ENCODE measurements at regions not wholly inside any gene's neighbourhood (a gene's known extent, or its start where the extent isn't known, plus 50 kb on each side); places are given as distances from the start of the nearest gene placed in this dataset.

GRCh38 chr5:117803533-117803932 lies 1184.8 kb downstream of the DTWD2 start:
- DNase-seq (ENCODE audit: low spot score) = no peak
- H3K9me3 ChIP-seq (ENCODE audit: low read length) = no peaks in the 10 kb centered on the region
- no peak overlapping the region for H2AFZ ChIP-seq (ENCODE audit: low read length)
- ChIA-PET POLR2A (no interaction called here), CTCF (ENCODE audit: unreplicated experiment) (no interaction called here)
- TF ChIP-seq CTCF (conservative IDR thresholded peaks at IDR 0.05; ENCODE audit: low read length) = no peak
- TF ChIP-seq EZH2phosphoT487 (IDR thresholded peaks at IDR 0.05; ENCODE audit: borderline replicate concordance, low read depth, low read length) = no peak
- no peak overlapping the region for H3K4me2 ChIP-seq (ENCODE audit: low read length)
- no peaks in the 10 kb centered on the region for H4K20me1 ChIP-seq (ENCODE audit: insufficient read depth, low read length)
- H3K4me3 ChIP-seq (ENCODE audit: low read depth, low read length, poor library complexity, severe bottlenecking) = no peak overlapping the region
- no peaks in the 10 kb centered on the region for H3K79me2 ChIP-seq (ENCODE audit: insufficient read depth, low read depth, low read length)
- H3K9me2 ChIP-seq (ENCODE audit: insufficient read depth, low read length) = no peaks in the 10 kb centered on the region
- no peaks in the 10 kb centered on the region for H3K36me3 ChIP-seq (ENCODE audit: insufficient read depth, low read length)
- H3K27ac ChIP-seq (ENCODE audit: low read depth, low read length, poor library complexity, severe bottlenecking) = no peak overlapping the region
- BruUV-seq (replicated peaks) = no TSS peak
- no peaks in the 10 kb centered on the region for H3K4me1 ChIP-seq (ENCODE audit: insufficient read depth, low read length, poor library complexity, severe bottlenecking)
- intact Hi-C loops (cut with micrococcal nuclease; ENCODE audit: unreplicated experiment) = no loop called here

- Histone ChIP-seq H3K4me3 (ENCODE audit: low read depth, low read length, poor library complexity, severe bottlenecking) (no peak overlapping the region), H3K79me2 (ENCODE audit: insufficient read depth, low read depth, low read length) (no peaks in the 10 kb centered on the region), H2AFZ (ENCODE audit: low read length) (no peak overlapping the region), H3K9me2 (ENCODE audit: insufficient read depth, low read length) (no peaks in the 10 kb centered on the region), H3K9me3 (ENCODE audit: low read length) (no peaks in the 10 kb centered on the region), H4K20me1 (ENCODE audit: insufficient read depth, low read length) (no peaks in the 10 kb centered on the region), H3K27ac (ENCODE audit: low read depth, low read length, poor library complexity, severe bottlenecking) (no peak overlapping the region), H3K4me2 (ENCODE audit: low read length) (no peak overlapping the region), H3K36me3 (ENCODE audit: insufficient read depth, low read length) (no peaks in the 10 kb centered on the region), H3K4me1 (ENCODE audit: insufficient read depth, low read length, poor library complexity, severe bottlenecking) (no peaks in the 10 kb centered on the region)
- ChIA-PET CTCF (ENCODE audit: unreplicated experiment) (no interaction called here), POLR2A (no interaction called here)
- no TSS peak for BruUV-seq (replicated peaks)
- TF ChIP-seq EZH2phosphoT487 (IDR thresholded peaks at IDR 0.05; ENCODE audit: borderline replicate concordance, low read depth, low read length) (no peak), CTCF (conservative IDR thresholded peaks at IDR 0.05; ENCODE audit: low read length) (no peak)
- DNase-seq (ENCODE audit: low spot score) = no peak
- intact Hi-C loops (cut with micrococcal nuclease; ENCODE audit: unreplicated experiment) = no loop called here
Measured at GRCh38 chr5:117801583-117801982, 1186.8 kb downstream of the DTWD2 start.

GRCh38 chr5:117800261-117800660 lies 1188.1 kb downstream of the DTWD2 start:
- ChIA-PET CTCF (ENCODE audit: unreplicated experiment) (no interaction called here), POLR2A (no interaction called here)
- Histone ChIP-seq H3K9me2 (ENCODE audit: insufficient read depth, low read length) (no peaks in the 10 kb centered on the region), H3K4me3 (ENCODE audit: low read depth, low read length, poor library complexity, severe bottlenecking) (no peak overlapping the region), H3K9me3 (ENCODE audit: low read length) (no peaks in the 10 kb centered on the region), H3K4me1 (ENCODE audit: insufficient read depth, low read length, poor library complexity, severe bottlenecking) (no peaks in the 10 kb centered on the region), H4K20me1 (ENCODE audit: insufficient read depth, low read length) (no peaks in the 10 kb centered on the region), H3K79me2 (ENCODE audit: insufficient read depth, low read depth, low read length) (no peaks in the 10 kb centered on the region), H3K4me2 (ENCODE audit: low read length) (no peak overlapping the region), H3K36me3 (ENCODE audit: insufficient read depth, low read length) (no peaks in the 10 kb centered on the region), H2AFZ (ENCODE audit: low read length) (no peak overlapping the region), H3K27ac (ENCODE audit: low read depth, low read length, poor library complexity, severe bottlenecking) (no peak overlapping the region)
- intact Hi-C loops (cut with micrococcal nuclease; ENCODE audit: unreplicated experiment) = no loop called here
- DNase-seq (ENCODE audit: low spot score) = no peak
- no TSS peak for BruUV-seq (replicated peaks)
- TF ChIP-seq CTCF (conservative IDR thresholded peaks at IDR 0.05; ENCODE audit: low read length) = no peak
- no peak for TF ChIP-seq EZH2phosphoT487 (IDR thresholded peaks at IDR 0.05; ENCODE audit: borderline replicate concordance, low read depth, low read length)
